Suprapubic skin (tissue), 4 donors: ENCODE measurements at regions not wholly inside any gene's neighbourhood (a gene's known extent, or its start where the extent isn't known, plus 50 kb on each side); places are given as distances from the start of the nearest gene placed in this dataset.

ENCODE experiments used
- DNase-seq, 2 donors: peaks; one replicate each; pipeline ENCODE4 v3.0.0-alpha.2; 2019; ENCODE audit warnings: low spot score in 2 of 2
- H3K27ac ChIP-seq: fragments of 200-600 bp; sonication (generic); one replicate; pipeline ENCODE4 v1.5.1; 2019
- H3K27me3 ChIP-seq: fragments of 200-600 bp; sonication (generic); one replicate; pipeline ENCODE4 v1.5.1; 2019
- H3K36me3 ChIP-seq: fragments of 200-600 bp; sonication (generic); one replicate; pipeline ENCODE4 v1.5.1; 2019
- H3K4me1 ChIP-seq: fragments of 200-600 bp; sonication (generic); one replicate; pipeline ENCODE4 v1.5.1; 2019
- H3K4me3 ChIP-seq: fragments of 200-600 bp; sonication (generic); one replicate; pipeline ENCODE4 v1.5.1; 2019; ENCODE audit warnings: mild to moderate bottlenecking
- H3K9me3 ChIP-seq: fragments of 200-600 bp; sonication (generic); one replicate; pipeline ENCODE4 v1.5.1; 2019
- CTCF ChIP-seq, 2 donors: fragments of 200-600 bp in 1 of 2; fragments of 450-650 bp in 1 of 2; sonication (generic) in 1 of 2; IDR thresholded peaks; one replicate each; pipeline ENCODE4 v1.5.1; 2016 to 2019; ENCODE audit warnings: antibody characterized with exemption in 2 of 2, mild to moderate bottlenecking in 1 of 2, moderate library complexity in 1 of 2
- EP300 ChIP-seq: sonication (generic); formaldehyde crosslinking; IDR thresholded peaks from one replicate; pipeline ENCODE4 v1.6.1; 2017; ENCODE audit warnings: antibody characterized with exemption
- POLR2A ChIP-seq, 2 donors: fragments of 450-650 bp; IDR thresholded peaks; one replicate each; pipeline ENCODE4 v1.6.1; 2017; ENCODE audit warnings: antibody characterized with exemption in 2 of 2, mild to moderate bottlenecking in 2 of 2, moderate library complexity in 2 of 2
- POLR2AphosphoS5 ChIP-seq, 3 donors: sonication (generic); formaldehyde crosslinking; IDR thresholded peaks; one replicate each; pipeline ENCODE4 v1.6.1; 2017; ENCODE audit warnings: antibody characterized with exemption in 3 of 3
- WGBS: methylation state at CpG from one replicate; pipeline ENCODE4 v1.1.5; 2018; 5-methylcytosine and 5-hydroxymethylcytosine counted together

- Histone ChIP-seq H3K4me1 (no peaks in the 10 kb centered on the region), H3K27me3 (no peaks in the 10 kb centered on the region)
- TF ChIP-seq POLR2A (IDR thresholded peaks at IDR 0.05): no peak
- no peak for TF ChIP-seq EP300
- no peak for TF ChIP-seq POLR2AphosphoS5 (IDR thresholded peaks at IDR 0.05)
- no peak for TF ChIP-seq CTCF (IDR thresholded peaks at IDR 0.05)
Measured at GRCh38 chr13:103542648-103543047, 476.4 kb upstream of the SLC10A2 start.

GRCh38 chr13:103540382-103540765, 474.2 kb upstream of the SLC10A2 start:
- WGBS: 76% methylated on average over 1 of the region's 1 CpG
- Histone ChIP-seq H3K27ac (no peak overlapping the region), H3K4me1 (no peaks in the 10 kb centered on the region), H3K27me3 (no peaks in the 10 kb centered on the region), H3K4me3 (no peak overlapping the region), H3K9me3 (no peaks in the 10 kb centered on the region), H3K36me3 (no peaks in the 10 kb centered on the region)
- no peak for DNase-seq
- TF ChIP-seq POLR2A (IDR thresholded peaks at IDR 0.05): no peak

More at GRCh38 chr13:103542648-103543047, 476.4 kb upstream of the SLC10A2 start:
- Histone ChIP-seq H3K36me3 (no peaks in the 10 kb centered on the region), H3K9me3 (no peaks in the 10 kb centered on the region), H3K4me3 (no peak overlapping the region), H3K27ac (no peak overlapping the region)
- WGBS: 43% methylated on average over 1 of the region's 1 CpG
- DNase-seq: no peak

DNA sequence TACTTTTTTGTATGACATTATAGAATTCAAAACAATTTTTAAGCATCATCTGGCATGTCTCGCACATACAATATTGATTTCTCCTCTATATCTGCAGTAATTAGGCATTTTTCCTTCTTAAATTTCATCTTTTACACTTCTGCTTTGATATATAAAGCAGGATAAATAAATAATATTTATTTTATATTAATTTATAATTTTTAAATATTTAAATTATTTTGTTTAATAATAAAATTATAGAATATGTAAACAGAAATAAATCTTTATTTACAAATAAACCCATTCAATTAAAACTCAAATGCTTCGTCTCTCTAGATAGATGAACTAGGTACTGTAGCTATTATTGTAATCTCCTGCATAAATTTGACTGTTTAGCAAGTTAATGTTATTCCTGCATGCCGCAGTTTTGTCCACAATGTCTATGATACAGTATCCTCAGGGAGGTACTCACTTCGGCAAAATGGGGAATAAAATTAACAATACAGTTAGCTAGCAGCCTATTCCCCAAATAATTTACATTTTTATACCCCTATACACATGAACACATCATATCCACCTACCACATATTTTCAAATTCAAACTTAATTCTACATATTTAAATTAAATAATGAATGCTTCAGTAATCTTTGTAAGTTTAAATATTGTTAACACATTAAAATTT, 473.6 kb upstream of the SLC10A2 start:
- no peak for DNase-seq
- no peaks in the 10 kb centered on the region for H3K27me3 ChIP-seq
- no peaks in the 10 kb centered on the region for H3K9me3 ChIP-seq
- no peak overlapping the region for H3K4me3 ChIP-seq
- H3K27ac ChIP-seq: no peak overlapping the region
- 88% methylated on average over 4 of the region's 4 CpGs for WGBS
- no peaks in the 10 kb centered on the region for H3K4me1 ChIP-seq
- H3K36me3 ChIP-seq: no peaks in the 10 kb centered on the region
- TF ChIP-seq CTCF (IDR thresholded peaks at IDR 0.05) (no peak), EP300 (no peak), POLR2AphosphoS5 (IDR thresholded peaks at IDR 0.05) (no peak), POLR2A (IDR thresholded peaks at IDR 0.05) (no peak)

- Histone ChIP-seq H3K4me3 (no peak overlapping the region), H3K27me3 (no peaks in the 10 kb centered on the region), H3K9me3 (no peaks in the 10 kb centered on the region), H3K36me3 (no peaks in the 10 kb centered on the region), H3K4me1 (no peaks in the 10 kb centered on the region), H3K27ac (no peak overlapping the region)
- 27% methylated on average over 3 of the region's 3 CpGs for WGBS
- no peak for DNase-seq
- TF ChIP-seq POLR2AphosphoS5 (IDR thresholded peaks at IDR 0.05): no peak
Measured at GRCh38 chr13:103539265-103539664, 473.0 kb upstream of the SLC10A2 start.

DNA sequence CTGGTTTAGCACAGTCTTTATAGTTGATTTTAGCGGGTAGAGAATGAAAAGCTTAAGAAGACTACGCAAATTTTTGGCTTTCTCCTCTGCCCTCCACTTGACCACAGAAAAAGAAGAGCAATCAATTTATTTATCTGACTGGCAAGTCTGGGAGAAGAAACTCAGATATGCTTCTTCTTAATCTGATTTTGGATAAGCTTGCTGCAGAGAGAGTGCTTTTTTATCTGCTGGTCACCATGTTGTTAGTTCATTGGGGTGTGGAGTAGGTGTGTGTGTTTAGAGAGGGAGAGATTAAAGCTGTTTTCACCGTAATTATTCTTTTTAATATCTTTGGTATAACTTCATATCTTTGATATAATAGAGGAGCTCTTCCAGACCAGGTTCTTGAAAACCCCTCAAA, 471.4 kb upstream of the SLC10A2 start:
- Histone ChIP-seq H3K27ac (no peak overlapping the region), H3K36me3 (no peaks in the 10 kb centered on the region), H3K27me3 (no peaks in the 10 kb centered on the region), H3K4me3 (no peak overlapping the region), H3K4me1 (no peaks in the 10 kb centered on the region), H3K9me3 (no peaks in the 10 kb centered on the region)
- DNase-seq: no peak
- WGBS: 94% methylated on average over 3 of the region's 3 CpGs
- TF ChIP-seq CTCF (IDR thresholded peaks at IDR 0.05): no peak
- no peak for TF ChIP-seq EP300
- TF ChIP-seq POLR2AphosphoS5 (IDR thresholded peaks at IDR 0.05): no peak
- TF ChIP-seq POLR2A (IDR thresholded peaks at IDR 0.05): no peak

DNA sequence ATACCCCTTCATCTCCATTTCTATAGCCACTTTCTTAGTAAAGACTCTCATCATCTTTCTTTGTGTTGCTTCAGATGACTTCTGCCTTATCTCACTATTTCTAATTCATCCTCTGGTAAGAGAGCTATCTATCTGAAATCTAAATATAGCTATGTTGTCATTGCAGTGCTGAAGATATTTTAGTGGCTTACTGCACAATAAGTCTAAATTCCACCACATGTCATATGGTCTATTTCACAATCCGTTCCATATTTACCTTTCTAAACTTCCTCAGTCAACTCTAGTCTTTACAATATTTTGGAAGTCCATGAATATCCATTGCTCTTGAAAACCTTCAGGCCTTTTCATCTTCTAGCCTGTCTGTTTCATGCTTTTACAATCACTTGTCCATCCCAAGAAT, 465.1 kb upstream of the SLC10A2 start:
- H3K9me3 ChIP-seq: no peaks in the 10 kb centered on the region
- H3K27ac ChIP-seq: no peak overlapping the region
- 71% methylated on average over 1 of the region's 1 CpG for WGBS
- TF ChIP-seq CTCF (IDR thresholded peaks at IDR 0.05) (no peak), POLR2AphosphoS5 (IDR thresholded peaks at IDR 0.05) (no peak), POLR2A (IDR thresholded peaks at IDR 0.05) (no peak), EP300 (no peak)
- no peaks in the 10 kb centered on the region for H3K36me3 ChIP-seq
- H3K4me3 ChIP-seq: no peak overlapping the region
- no peaks in the 10 kb centered on the region for H3K4me1 ChIP-seq
- no peaks in the 10 kb centered on the region for H3K27me3 ChIP-seq
- DNase-seq: no peak
